ENCODE measurements at regions not wholly inside any gene's neighbourhood (a gene's known extent, or its start where the extent isn't known, plus 50 kb on each side); places are given as distances from the start of the nearest gene placed in this dataset.
"Not testable (repeated sequence)": the region's sequence is repeated elsewhere in the genome, so short reads cannot be mapped to it uniquely, and the experiment has no call there.

DNA sequence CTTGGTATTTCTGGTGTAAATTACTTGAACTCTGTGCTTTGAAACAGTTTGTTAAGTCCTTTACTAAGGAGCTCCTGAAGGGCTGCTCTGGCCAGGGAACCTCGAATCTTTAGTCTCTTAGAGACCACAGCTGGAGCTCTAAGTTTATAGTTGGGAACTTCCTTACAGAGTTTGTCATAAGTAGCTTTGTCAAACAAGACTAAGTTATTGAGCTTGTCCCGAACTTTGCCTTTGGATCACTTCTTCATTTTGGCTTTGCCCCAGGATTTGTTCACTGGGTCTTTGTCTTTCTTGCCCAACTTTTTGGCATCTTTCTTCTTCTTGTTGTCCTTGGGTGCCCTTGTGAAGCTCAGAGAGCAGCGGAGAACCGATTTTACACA, 64.8 kb downstream of the FAM50B start:
- Histone ChIP-seq H3K27ac (ENCODE audit: low read depth in 2 of 2, low read length in 2 of 2) (peak overlapping the region in 1 of 2 donors; percentile 53), H3K36me3 (ENCODE audit: control insufficient read depth in 2 of 3, insufficient read depth in 3 of 3, low read length in 3 of 3) (no peaks in the 10 kb centered on the region), H3K4me1 (ENCODE audit: control insufficient read depth in 2 of 3, insufficient read depth in 2 of 3, low read depth in 1 of 3, low read length in 3 of 3) (peaks cover 0 to 32% (median 18%) of the 10 kb centered on the region in 3 donors), H3K9ac (ENCODE audit: low read length in 3 of 3) (no peak overlapping the region), H3K27me3 (ENCODE audit: control insufficient read depth, insufficient read depth, low read length) (no peaks in the 10 kb centered on the region), H3K4me3 (ENCODE audit: low read length in 3 of 3) (no peak overlapping the region), H3K9me3 (ENCODE audit: control insufficient read depth in 2 of 3, insufficient read depth in 1 of 3, low read length in 3 of 3) (no peaks in the 10 kb centered on the region)
- no peak for FAIRE-seq
- DNase-seq, result no peak
- intact Hi-C loops (cut with DNase I), result no loop called here
- TF ChIP-seq, protein P1, sequence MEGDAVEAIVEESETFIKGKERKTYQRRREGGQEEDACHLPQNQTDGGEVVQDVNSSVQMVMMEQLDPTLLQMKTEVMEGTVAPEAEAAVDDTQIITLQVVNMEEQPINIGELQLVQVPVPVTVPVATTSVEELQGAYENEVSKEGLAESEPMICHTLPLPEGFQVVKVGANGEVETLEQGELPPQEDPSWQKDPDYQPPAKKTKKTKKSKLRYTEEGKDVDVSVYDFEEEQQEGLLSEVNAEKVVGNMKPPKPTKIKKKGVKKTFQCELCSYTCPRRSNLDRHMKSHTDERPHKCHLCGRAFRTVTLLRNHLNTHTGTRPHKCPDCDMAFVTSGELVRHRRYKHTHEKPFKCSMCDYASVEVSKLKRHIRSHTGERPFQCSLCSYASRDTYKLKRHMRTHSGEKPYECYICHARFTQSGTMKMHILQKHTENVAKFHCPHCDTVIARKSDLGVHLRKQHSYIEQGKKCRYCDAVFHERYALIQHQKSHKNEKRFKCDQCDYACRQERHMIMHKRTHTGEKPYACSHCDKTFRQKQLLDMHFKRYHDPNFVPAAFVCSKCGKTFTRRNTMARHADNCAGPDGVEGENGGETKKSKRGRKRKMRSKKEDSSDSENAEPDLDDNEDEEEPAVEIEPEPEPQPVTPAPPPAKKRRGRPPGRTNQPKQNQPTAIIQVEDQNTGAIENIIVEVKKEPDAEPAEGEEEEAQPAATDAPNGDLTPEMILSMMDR (IDR thresholded peaks at IDR 0.05; ENCODE audit: borderline replicate concordance, extremely low read depth, insufficient read depth), result no peak

DNA sequence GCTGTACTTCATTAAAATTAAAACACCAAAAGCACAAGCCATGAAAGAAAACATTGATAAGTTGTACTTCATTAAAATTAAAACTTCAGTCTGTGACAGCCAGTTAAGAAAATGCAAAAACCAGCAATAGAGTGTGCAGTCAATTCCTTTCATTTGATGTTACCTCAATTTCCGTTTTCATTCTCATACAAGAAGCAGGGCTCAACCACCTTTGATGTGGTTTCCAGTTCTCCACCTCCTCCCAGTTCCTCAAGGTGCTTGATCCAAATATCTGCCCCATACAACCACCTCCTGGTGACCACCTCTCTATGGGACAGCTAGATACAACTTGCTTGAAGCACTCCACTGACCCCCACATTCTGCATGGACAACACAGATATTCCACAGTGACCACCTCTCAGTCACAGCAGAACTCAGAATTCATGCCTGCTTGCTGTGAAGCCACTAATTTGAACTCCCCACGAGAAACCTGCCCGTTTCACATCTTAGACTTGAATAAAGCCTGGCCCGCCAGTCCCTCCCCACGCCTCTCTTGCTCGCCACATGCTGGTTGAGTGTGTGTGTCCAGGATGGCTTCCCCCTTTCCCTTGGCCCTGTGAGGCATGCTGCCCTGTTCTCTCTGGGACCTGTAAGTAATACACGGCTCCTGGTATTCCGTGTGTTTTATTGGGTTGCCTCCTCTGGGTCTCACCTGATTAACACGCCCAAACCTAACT, 66.1 kb downstream of the FAM50B start:
- H3K4me1 ChIP-seq (ENCODE audit: control insufficient read depth in 2 of 3, insufficient read depth in 2 of 3, low read depth in 1 of 3, low read length in 3 of 3), result peaks cover 0 to 35% (median 20%) of the 10 kb centered on the region in 3 donors
- H3K36me3 ChIP-seq (ENCODE audit: control insufficient read depth in 2 of 3, insufficient read depth in 3 of 3, low read length in 3 of 3), result no peaks in the 10 kb centered on the region
- H3K27ac ChIP-seq (ENCODE audit: low read depth in 2 of 2, low read length in 2 of 2), result no peak overlapping the region
- no peak overlapping the region for H3K4me3 ChIP-seq (ENCODE audit: low read length in 3 of 3)
- no peaks in the 10 kb centered on the region for H3K27me3 ChIP-seq (ENCODE audit: control insufficient read depth, insufficient read depth, low read length)
- FAIRE-seq, result no peak
- TF ChIP-seq, protein P1 (IDR thresholded peaks at IDR 0.05; ENCODE audit: borderline replicate concordance, extremely low read depth, insufficient read depth), result no peak
- no peak for DNase-seq
- H3K9ac ChIP-seq (ENCODE audit: low read length in 3 of 3), result no peak overlapping the region
- intact Hi-C loops (cut with DNase I), result no loop called here
- no peaks in the 10 kb centered on the region for H3K9me3 ChIP-seq (ENCODE audit: control insufficient read depth in 2 of 3, insufficient read depth in 1 of 3, low read length in 3 of 3)

DNA sequence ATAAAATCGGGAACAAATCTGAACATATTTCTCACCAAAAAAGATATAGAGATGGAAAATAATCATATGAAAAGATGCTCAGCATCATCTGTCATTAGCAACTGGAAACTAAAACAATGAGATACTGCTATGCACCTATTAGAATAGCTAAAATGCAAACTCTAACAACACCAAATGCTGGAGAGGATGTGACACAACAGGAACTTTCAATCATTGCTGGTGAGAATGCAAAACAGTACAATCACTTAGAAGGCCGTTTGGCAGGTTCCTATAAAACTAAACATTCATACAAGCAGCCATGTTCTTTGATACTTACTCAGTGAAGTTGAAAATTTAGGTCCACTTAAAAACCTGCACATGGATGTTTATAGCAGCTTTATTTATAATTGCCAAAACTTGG, 67.0 kb downstream of the FAM50B start:
- H3K4me3 ChIP-seq (ENCODE audit: low read length in 3 of 3), result no peak overlapping the region
- H3K4me1 ChIP-seq (ENCODE audit: control insufficient read depth in 2 of 3, insufficient read depth in 2 of 3, low read depth in 1 of 3, low read length in 3 of 3), result peaks cover 0 to 35% (median 20%) of the 10 kb centered on the region in 3 donors
- H3K36me3 ChIP-seq (ENCODE audit: control insufficient read depth in 2 of 3, insufficient read depth in 3 of 3, low read length in 3 of 3), result no peaks in the 10 kb centered on the region
- DNase-seq, result no peak
- TF ChIP-seq, protein P1 (IDR thresholded peaks at IDR 0.05; ENCODE audit: borderline replicate concordance, extremely low read depth, insufficient read depth), result no peak
- intact Hi-C loops (cut with DNase I), result no loop called here
- no peak overlapping the region for H3K27ac ChIP-seq (ENCODE audit: low read depth in 2 of 2, low read length in 2 of 2)
- no peak overlapping the region for H3K9ac ChIP-seq (ENCODE audit: low read length in 3 of 3)
- FAIRE-seq, result no peak
- no peaks in the 10 kb centered on the region for H3K27me3 ChIP-seq (ENCODE audit: control insufficient read depth, insufficient read depth, low read length)
- no peaks in the 10 kb centered on the region for H3K9me3 ChIP-seq (ENCODE audit: control insufficient read depth in 2 of 3, insufficient read depth in 1 of 3, low read length in 3 of 3)

DNA sequence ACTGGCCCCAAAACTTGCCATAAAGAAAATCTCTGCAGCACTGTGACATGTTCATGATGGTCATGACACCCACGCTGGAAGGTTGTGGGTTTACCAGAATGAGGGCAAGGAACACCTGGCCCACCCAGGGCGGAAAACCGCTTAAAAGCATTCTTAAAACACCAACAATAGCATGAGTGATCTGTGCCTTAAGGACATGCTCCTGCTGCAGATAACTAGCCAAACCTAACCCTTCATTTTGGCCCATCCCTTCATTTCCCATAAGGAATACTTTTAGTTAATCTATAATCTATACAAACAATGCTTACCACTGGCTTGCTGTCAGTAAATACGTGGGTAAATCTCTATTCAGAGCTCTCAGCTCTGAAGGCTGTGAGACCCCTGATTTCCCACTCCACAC, 67.6 kb downstream of the FAM50B start:
- H3K9me3 ChIP-seq (ENCODE audit: control insufficient read depth in 2 of 3, insufficient read depth in 1 of 3, low read length in 3 of 3); H3K9ac ChIP-seq (ENCODE audit: low read length in 3 of 3); H3K4me3 ChIP-seq (ENCODE audit: low read length in 3 of 3); FAIRE-seq; DNase-seq; intact Hi-C loops (cut with DNase I); H3K27ac ChIP-seq (ENCODE audit: low read depth in 2 of 2, low read length in 2 of 2); H3K36me3 ChIP-seq (ENCODE audit: control insufficient read depth in 2 of 3, insufficient read depth in 3 of 3, low read length in 3 of 3); H3K27me3 ChIP-seq (ENCODE audit: control insufficient read depth, insufficient read depth, low read length): not testable (repeated sequence)
- peaks cover 0 to 35% (median 15%) of the 10 kb centered on the region in 3 donors for H3K4me1 ChIP-seq (ENCODE audit: control insufficient read depth in 2 of 3, insufficient read depth in 2 of 3, low read depth in 1 of 3, low read length in 3 of 3)

All from kidney (tissue), 13 donors.